ENCODE measurements at regions not wholly inside any gene's neighbourhood (a gene's known extent, or its start where the extent isn't known, plus 50 kb on each side); places are given as distances from the start of the nearest gene placed in this dataset.

- H3K79me2 ChIP-seq (replicated peaks; ENCODE audit: insufficient read depth, low read length), result no peaks in the 10 kb centered on the region
These were observed 401.5 kb upstream of the GOLIM4 start for GRCh38 chr3:168497183-168497582.

DNA sequence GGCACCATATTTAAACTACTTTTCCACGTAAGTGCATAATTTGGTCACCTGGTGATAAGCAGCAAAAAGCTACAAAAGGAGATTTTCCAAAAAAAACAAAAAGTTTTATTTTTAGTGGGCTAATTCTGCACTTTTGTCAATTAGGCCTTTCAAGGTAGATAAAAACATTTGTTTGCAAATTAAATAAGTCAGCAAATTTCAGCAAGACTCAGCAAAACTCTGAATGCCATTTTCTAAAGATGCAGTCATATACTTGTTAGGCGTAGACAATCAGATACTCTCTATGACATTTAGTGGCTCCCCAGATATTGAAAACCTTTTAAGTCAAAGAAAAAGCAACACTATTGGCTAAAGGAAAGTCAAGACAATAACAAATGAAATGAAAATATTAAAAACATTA lies 400.2 kb upstream of the GOLIM4 start:
- no peaks in the 10 kb centered on the region for H3K27me3 ChIP-seq (ENCODE audit: insufficient read depth, low read depth, low read length)
- no peak overlapping the region for H3K4me2 ChIP-seq (ENCODE audit: low read length)
- H3F3A ChIP-seq (ENCODE audit: insufficient read depth, low read length, poor library complexity, severe bottlenecking), result no peaks in the 10 kb centered on the region
- no peaks in the 10 kb centered on the region for H3K9me3 ChIP-seq (ENCODE audit: low read length)
- H3K36me3 ChIP-seq (ENCODE audit: insufficient read depth, low read length), result no peaks in the 10 kb centered on the region
- no peak overlapping the region for H3K4me3 ChIP-seq (ENCODE audit: low read length)
- H3K9ac ChIP-seq (ENCODE audit: low read length), result no peak overlapping the region
- no peaks in the 10 kb centered on the region for H3K9me2 ChIP-seq (ENCODE audit: insufficient read depth, low read length)
- H3K79me2 ChIP-seq (replicated peaks; ENCODE audit: insufficient read depth, low read length), result no peaks in the 10 kb centered on the region
- no peak overlapping the region for H3K27ac ChIP-seq (ENCODE audit: low read length)
- H4K20me1 ChIP-seq (ENCODE audit: insufficient read depth), result no peaks in the 10 kb centered on the region
- H2AFZ ChIP-seq (ENCODE audit: low read depth, low read length), result no peak overlapping the region
- no peak for TF ChIP-seq EZH2 (IDR thresholded peaks at IDR 0.05; ENCODE audit: borderline replicate concordance, insufficient read depth, low read length, poor library complexity, severe bottlenecking)
- TF ChIP-seq EP300 (conservative IDR thresholded peaks at IDR 0.05; ENCODE audit: poor library complexity, severe bottlenecking), result no peak
- TF ChIP-seq TAF1 (IDR thresholded peaks at IDR 0.05; ENCODE audit: low read depth), result no peak
- no peak for TF ChIP-seq SMC3 (conservative IDR thresholded peaks at IDR 0.05; ENCODE audit: poor library complexity)
- TF ChIP-seq MXI1 (conservative IDR thresholded peaks at IDR 0.05; ENCODE audit: poor library complexity, severe bottlenecking), result no peak
- TF ChIP-seq POLR2AphosphoS5 (IDR thresholded peaks at IDR 0.05), result no peak
- TF ChIP-seq REST (IDR thresholded peaks at IDR 0.05; ENCODE audit: borderline replicate concordance), result no peak
- TF ChIP-seq RAD21 (conservative IDR thresholded peaks at IDR 0.05), result no peak

More at GRCh38 chr3:168497183-168497582, 401.5 kb upstream of the GOLIM4 start:
- H3K27ac ChIP-seq (ENCODE audit: low read length), result no peak overlapping the region
- no peaks in the 10 kb centered on the region for H4K20me1 ChIP-seq (ENCODE audit: insufficient read depth)
- H3K4me3 ChIP-seq (ENCODE audit: low read length), result no peak overlapping the region
- H3K9ac ChIP-seq (ENCODE audit: low read length), result no peak overlapping the region
- no peak overlapping the region for H2AFZ ChIP-seq (ENCODE audit: low read depth, low read length)
- no peaks in the 10 kb centered on the region for H3K9me3 ChIP-seq (ENCODE audit: low read length)
- H3K4me2 ChIP-seq (ENCODE audit: low read length), result no peak overlapping the region
- TF ChIP-seq CTCF (IDR thresholded peaks at IDR 0.05; ENCODE audit: poor library complexity, severe bottlenecking) (no peak), TAF1 (IDR thresholded peaks at IDR 0.05; ENCODE audit: low read depth) (no peak), EZH2 (IDR thresholded peaks at IDR 0.05; ENCODE audit: borderline replicate concordance, insufficient read depth, low read length, poor library complexity, severe bottlenecking) (no peak), EP300 (conservative IDR thresholded peaks at IDR 0.05; ENCODE audit: poor library complexity, severe bottlenecking) (no peak), SMC3 (conservative IDR thresholded peaks at IDR 0.05; ENCODE audit: poor library complexity) (no peak), POLR2AphosphoS5 (IDR thresholded peaks at IDR 0.05) (no peak), MXI1 (conservative IDR thresholded peaks at IDR 0.05; ENCODE audit: poor library complexity, severe bottlenecking) (no peak), RAD21 (conservative IDR thresholded peaks at IDR 0.05) (no peak), REST (IDR thresholded peaks at IDR 0.05; ENCODE audit: borderline replicate concordance) (no peak)
- no peaks in the 10 kb centered on the region for H3K27me3 ChIP-seq (ENCODE audit: insufficient read depth, low read depth, low read length)
- no peaks in the 10 kb centered on the region for H3K9me2 ChIP-seq (ENCODE audit: insufficient read depth, low read length)
- no peaks in the 10 kb centered on the region for H3F3A ChIP-seq (ENCODE audit: insufficient read depth, low read length, poor library complexity, severe bottlenecking)
- no peaks in the 10 kb centered on the region for H3K36me3 ChIP-seq (ENCODE audit: insufficient read depth, low read length)
